ENCODE measurements at regions not wholly inside any gene's neighbourhood (a gene's known extent, or its start where the extent isn't known, plus 50 kb on each side); places are given as distances from the start of the nearest gene placed in this dataset.
A peak's percentile ranks its signal among the peaks of the same experiment; 100 is the strongest.

DNA sequence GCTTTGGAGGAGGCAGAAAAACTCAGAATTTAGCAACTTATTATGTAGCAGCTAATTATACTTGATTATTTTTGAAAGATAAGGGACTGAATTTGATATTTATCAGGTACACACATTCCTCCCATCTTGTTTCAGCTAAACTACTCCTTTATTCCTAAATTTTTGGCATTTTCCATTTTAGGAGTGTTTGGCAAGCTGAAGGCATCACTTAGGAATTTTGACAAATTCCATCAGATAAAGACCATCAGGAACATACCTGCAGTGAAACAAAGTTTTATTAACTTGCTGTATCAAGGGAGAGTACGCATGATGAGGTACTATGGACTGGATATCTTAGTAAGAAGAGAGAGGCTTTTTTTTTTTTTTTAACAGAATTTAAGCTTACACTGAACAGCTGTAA, 1092.2 kb downstream of the PLA2G4A start:
- no peak overlapping the region for H3K4me3 ChIP-seq (replicated peaks; ENCODE audit: low read depth, low read length)
- TF ChIP-seq, protein P1, sequence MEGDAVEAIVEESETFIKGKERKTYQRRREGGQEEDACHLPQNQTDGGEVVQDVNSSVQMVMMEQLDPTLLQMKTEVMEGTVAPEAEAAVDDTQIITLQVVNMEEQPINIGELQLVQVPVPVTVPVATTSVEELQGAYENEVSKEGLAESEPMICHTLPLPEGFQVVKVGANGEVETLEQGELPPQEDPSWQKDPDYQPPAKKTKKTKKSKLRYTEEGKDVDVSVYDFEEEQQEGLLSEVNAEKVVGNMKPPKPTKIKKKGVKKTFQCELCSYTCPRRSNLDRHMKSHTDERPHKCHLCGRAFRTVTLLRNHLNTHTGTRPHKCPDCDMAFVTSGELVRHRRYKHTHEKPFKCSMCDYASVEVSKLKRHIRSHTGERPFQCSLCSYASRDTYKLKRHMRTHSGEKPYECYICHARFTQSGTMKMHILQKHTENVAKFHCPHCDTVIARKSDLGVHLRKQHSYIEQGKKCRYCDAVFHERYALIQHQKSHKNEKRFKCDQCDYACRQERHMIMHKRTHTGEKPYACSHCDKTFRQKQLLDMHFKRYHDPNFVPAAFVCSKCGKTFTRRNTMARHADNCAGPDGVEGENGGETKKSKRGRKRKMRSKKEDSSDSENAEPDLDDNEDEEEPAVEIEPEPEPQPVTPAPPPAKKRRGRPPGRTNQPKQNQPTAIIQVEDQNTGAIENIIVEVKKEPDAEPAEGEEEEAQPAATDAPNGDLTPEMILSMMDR (IDR thresholded peaks at IDR 0.05; ENCODE audit: low read length, missing control alignments): no peak
- DNase-seq (ENCODE audit: low read depth): no peak

DNA sequence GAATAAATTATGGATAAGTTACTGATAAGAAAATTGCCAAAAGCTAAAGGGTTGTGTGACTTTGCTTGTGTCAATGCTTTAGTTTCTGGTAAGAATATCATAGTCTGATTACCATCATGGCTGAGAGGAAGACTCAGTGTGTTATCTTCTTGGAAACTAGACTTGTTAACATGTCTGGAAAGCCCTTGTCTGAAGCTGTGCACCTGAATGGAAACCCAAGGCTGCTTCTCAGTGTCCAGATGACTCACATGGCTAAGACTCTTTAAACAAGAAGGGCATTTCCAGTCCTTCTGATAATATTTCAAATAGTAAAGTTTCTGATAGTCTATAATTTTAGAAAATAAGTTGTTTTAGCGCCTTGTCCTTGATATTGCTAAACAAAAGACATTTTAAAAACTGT, 1092.7 kb downstream of the PLA2G4A start:
- no peak for DNase-seq (ENCODE audit: low read depth)
- TF ChIP-seq, protein P1 (IDR thresholded peaks at IDR 0.05; ENCODE audit: low read length, missing control alignments): no peak
- no peak overlapping the region for H3K4me3 ChIP-seq (replicated peaks; ENCODE audit: low read depth, low read length)

DNA sequence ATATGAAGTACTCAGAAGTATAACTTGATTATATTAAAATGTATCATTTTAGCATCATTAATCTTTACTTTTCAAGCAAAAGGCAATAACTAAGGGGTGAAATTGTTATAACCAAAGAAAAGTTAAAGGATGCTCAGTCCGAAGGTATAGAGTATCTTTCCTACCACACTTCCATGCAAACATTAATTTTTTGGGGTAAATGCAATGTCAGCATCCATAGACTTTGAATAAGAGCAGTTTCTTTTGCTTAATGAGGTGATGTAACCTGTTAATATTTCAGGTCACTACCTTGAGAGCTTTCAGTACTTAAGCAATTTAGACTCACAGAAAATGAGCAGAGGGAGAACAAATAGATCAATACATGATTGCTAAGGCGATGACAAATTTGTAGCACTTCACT, 1093.5 kb downstream of the PLA2G4A start:
- TF ChIP-seq, protein P1 (IDR thresholded peaks at IDR 0.05; ENCODE audit: low read length, missing control alignments): no peak

DNA sequence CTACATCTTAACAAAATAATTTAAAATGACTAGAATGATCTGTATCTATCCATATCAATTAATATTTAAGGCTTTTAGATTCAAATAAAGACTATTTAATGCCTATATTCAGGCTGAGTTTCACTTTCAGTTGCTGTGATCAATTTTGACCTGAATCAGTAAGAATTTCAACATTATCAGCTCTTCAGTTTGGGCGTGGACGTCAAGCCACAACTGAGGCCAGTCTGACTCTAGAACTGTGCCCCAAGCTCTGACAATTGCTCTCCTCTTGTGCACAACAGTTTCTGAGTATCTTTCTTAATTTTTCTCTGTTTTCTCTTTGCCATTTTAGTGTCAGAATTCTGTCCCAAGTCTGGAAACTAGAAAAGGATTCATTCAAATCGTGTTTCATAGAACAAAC, 1095.5 kb downstream of the PLA2G4A start:
- H3K4me3 ChIP-seq (replicated peaks; ENCODE audit: low read depth, low read length): no peak overlapping the region
- no peak for DNase-seq (ENCODE audit: low read depth)
- TF ChIP-seq, protein P1 (IDR thresholded peaks at IDR 0.05; ENCODE audit: low read length, missing control alignments): no peak

More for the DNA sequence above, 1093.5 kb downstream of the PLA2G4A start:
- DNase-seq (ENCODE audit: low read depth): no peak
- no peak overlapping the region for H3K4me3 ChIP-seq (replicated peaks; ENCODE audit: low read depth, low read length)

DNA sequence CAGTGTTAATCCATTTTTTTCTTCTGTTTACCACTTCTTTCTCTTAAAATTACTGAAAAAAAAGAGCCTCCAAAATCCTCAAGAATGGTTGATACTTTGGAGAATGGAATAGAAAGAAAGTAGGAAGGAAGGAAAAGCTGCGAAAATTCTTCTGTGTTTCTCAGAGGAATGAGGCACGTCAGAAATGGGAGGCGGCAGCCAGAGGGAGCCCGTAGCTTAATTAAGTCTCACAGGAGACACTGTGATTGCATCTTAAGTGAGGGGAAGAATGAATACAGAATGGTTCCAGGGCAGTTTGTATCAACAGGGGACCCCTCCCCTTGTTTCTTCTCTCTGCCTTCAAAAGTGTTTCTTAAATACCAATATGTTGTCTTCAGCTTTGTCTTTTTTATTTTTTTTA, 1099.5 kb downstream of the PLA2G4A start:
- DNase-seq (ENCODE audit: low read depth): peak; percentile 56
- TF ChIP-seq, protein P1 (IDR thresholded peaks at IDR 0.05; ENCODE audit: low read length, missing control alignments): peak; percentile 58
- H3K4me3 ChIP-seq (replicated peaks; ENCODE audit: low read depth, low read length): no peak overlapping the region

DNA sequence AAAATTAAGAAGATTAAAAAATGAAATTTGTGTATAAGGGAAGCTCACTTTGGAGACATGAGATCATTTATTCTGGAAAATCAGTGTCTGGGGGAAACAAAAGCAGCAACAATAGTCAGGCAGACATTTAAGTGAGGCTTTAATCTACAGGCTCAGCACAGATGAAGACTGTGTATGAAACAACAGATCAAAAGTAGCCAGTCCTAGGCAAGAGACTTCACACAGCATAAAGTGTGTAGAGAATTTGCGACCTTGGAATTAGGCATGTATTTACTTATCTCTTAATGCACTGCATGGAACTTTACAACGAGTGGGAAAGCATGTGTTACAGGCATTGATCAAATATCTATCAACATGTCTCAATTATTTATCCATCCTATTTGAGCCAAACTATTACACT, 1099.9 kb downstream of the PLA2G4A start:
- no peak overlapping the region for H3K4me3 ChIP-seq (replicated peaks; ENCODE audit: low read depth, low read length)
- DNase-seq (ENCODE audit: low read depth): no peak
- TF ChIP-seq, protein P1 (IDR thresholded peaks at IDR 0.05; ENCODE audit: low read length, missing control alignments): no peak

DNA sequence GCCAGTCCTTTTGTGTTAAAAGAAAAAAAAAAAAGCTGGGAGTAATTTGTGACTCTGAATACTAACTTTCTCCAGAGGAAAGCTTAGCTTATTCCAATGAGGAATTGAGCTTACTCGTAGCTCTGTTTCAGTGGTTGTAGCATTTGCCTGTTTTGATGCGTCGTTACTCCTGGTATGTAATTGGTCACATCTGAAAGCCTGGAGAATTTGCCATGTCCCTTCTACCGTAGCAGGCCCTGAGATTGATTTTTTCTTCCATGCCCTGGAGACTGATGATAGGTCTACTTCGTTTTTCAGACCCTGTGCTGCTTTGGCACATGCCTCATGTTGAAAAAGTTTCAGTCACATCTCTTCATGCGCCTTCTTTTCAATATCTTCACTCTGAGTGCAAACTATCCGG, 1103.0 kb downstream of the PLA2G4A start:
- no peak overlapping the region for H3K4me3 ChIP-seq (replicated peaks; ENCODE audit: low read depth, low read length)
- TF ChIP-seq, protein P1 (IDR thresholded peaks at IDR 0.05; ENCODE audit: low read length, missing control alignments): no peak
- DNase-seq (ENCODE audit: low read depth): no peak
